ENCODE measurements at regions not wholly inside any gene's neighbourhood (a gene's known extent, or its start where the extent isn't known, plus 50 kb on each side); places are given as distances from the start of the nearest gene placed in this dataset.

DNA sequence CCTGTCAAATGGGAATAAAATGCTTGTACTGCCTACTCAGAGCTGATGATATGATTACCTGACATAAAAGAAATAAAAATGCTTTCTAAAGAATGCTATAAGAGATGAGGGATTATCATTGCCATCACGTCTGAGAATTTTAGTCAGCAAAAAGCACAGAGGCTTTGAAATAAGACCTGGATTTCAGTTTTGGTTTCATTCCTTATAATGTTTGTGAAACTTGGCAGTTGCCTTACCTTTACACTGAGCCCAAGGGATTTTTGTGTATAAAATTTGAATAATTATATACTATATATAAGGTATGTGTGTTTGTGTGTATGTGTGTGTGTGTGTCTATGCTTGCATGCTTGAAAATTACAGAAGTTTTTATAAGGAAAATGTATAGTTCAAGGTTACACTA is 634.8 kb upstream of the BCHE start:
- H3K4me1 ChIP-seq (replicated peaks in 1 of 2; ENCODE audit: control insufficient read depth in 2 of 2, insufficient read depth in 2 of 2, low read length in 2 of 2) = no peaks in the 10 kb centered on the region
- H3K9me1 ChIP-seq (ENCODE audit: control insufficient read depth, insufficient read depth, low read length) = no peaks in the 10 kb centered on the region
- H3K4me3 ChIP-seq = no peak overlapping the region
- ATAC-seq = no peak
- in situ Hi-C loops (cut with MboI) = no loop called here
- H3K9me3 ChIP-seq (replicated peaks; ENCODE audit: control insufficient read depth, insufficient read depth, low read depth, low read length) = no peaks in the 10 kb centered on the region; the same call in none of the 2 replicates
- FAIRE-seq = no peak
- intact Hi-C loops (cut with micrococcal nuclease) = no loop called here
- no peak overlapping the region for H2AFZ ChIP-seq (ENCODE audit: low read depth, low read length)
- no peak overlapping the region for H3K27ac ChIP-seq (ENCODE audit: extremely low read depth, low read depth, low read length)
- no peaks in the 10 kb centered on the region for H3K36me3 ChIP-seq (ENCODE audit: control insufficient read depth, insufficient read depth, low read length)
- H3K27me3 ChIP-seq (ENCODE audit: control insufficient read depth in 2 of 2, insufficient read depth in 2 of 2, low read length in 2 of 2) = no peaks in the 10 kb centered on the region
- POLR2A ChIA-PET = no interaction called here
- H3K4me2 ChIP-seq (ENCODE audit: insufficient read depth, low read length) = no peak overlapping the region
- DNase-seq (ENCODE audit: extremely low read depth in 1 of 4, low spot score in 3 of 4) = no peak
- CTCF ChIA-PET (ENCODE audit: low intra/inter-chr PET ratio) = no interaction called here
- BruUV-seq (replicated peaks) = no TSS peak
- no peak overlapping the region for H3K9ac ChIP-seq (ENCODE audit: insufficient read depth in 1 of 2, low read depth in 2 of 2, low read length in 2 of 2)
- 0% methylated on average over 1 of the region's 1 CpG for WGBS (ENCODE audit: insufficient coverage, low coverage, missing lambda C conversion rate)
- H3K79me2 ChIP-seq (ENCODE audit: control insufficient read depth, insufficient read depth, low read length) = no peaks in the 10 kb centered on the region
- no peaks in the 10 kb centered on the region for H4K20me1 ChIP-seq (replicated peaks; ENCODE audit: control insufficient read depth, insufficient read depth, low read length)
- TF ChIP-seq ZBTB8A (IDR thresholded peaks at IDR 0.05; ENCODE audit: partially characterized antibody) (no peak), CREBBP (IDR thresholded peaks at IDR 0.05; ENCODE audit: low read depth, low read length) (no peak), NFE2 (IDR thresholded peaks at IDR 0.05; ENCODE audit: low read depth) (no peak), RFX5 (IDR thresholded peaks at IDR 0.05; ENCODE audit: low read depth, low read length) (no peak), ZNF165 (CRISPR knock-in tag; IDR thresholded peaks at IDR 0.05; ENCODE audit: borderline replicate concordance) (no peak), ZNF347 (CRISPR knock-in tag; IDR thresholded peaks at IDR 0.05; ENCODE audit: low read depth) (no peak), ZNF311 (CRISPR knock-in tag; IDR thresholded peaks at IDR 0.05) (no peak), BCL6 (CRISPR knock-in tag; IDR thresholded peaks at IDR 0.05) (no peak)
- TF ChIP-seq, protein P1, sequence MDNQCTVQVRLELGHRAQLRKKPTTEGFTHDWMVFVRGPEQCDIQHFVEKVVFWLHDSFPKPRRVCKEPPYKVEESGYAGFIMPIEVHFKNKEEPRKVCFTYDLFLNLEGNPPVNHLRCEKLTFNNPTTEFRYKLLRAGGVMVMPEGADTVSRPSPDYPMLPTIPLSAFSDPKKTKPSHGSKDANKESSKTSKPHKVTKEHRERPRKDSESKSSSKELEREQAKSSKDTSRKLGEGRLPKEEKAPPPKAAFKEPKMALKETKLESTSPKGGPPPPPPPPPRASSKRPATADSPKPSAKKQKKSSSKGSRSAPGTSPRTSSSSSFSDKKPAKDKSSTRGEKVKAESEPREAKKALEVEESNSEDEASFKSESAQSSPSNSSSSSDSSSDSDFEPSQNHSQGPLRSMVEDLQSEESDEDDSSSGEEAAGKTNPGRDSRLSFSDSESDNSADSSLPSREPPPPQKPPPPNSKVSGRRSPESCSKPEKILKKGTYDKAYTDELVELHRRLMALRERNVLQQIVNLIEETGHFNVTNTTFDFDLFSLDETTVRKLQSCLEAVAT (IDR thresholded peaks at IDR 0.05) = no peak
- TF ChIP-seq, protein P2, sequence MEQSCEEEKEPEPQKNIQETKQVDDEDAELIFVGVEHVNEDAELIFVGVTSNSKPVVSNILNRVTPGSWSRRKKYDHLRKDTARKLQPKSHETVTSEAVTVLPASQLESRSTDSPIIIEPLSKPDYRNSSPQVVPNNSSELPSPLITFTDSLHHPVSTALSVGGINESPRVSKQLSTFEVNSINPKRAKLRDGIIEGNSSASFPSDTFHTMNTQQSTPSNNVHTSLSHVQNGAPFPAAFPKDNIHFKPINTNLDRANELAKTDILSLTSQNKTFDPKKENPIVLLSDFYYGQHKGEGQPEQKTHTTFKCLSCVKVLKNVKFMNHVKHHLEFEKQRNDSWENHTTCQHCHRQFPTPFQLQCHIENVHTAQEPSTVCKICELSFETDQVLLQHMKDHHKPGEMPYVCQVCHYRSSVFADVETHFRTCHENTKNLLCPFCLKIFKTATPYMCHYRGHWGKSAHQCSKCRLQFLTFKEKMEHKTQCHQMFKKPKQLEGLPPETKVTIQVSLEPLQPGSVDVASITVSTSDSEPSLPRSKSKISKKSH (CRISPR knock-in tag; IDR thresholded peaks at IDR 0.05) = no peak
- TF ChIP-seq, protein P3, sequence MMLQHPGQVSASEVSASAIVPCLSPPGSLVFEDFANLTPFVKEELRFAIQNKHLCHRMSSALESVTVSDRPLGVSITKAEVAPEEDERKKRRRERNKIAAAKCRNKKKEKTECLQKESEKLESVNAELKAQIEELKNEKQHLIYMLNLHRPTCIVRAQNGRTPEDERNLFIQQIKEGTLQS (IDR thresholded peaks at IDR 0.05) = no peak
- TF ChIP-seq, protein P3 (CRISPR knock-in tag; conservative IDR thresholded peaks at IDR 0.05) = no peak
- TF ChIP-seq, protein P4, sequence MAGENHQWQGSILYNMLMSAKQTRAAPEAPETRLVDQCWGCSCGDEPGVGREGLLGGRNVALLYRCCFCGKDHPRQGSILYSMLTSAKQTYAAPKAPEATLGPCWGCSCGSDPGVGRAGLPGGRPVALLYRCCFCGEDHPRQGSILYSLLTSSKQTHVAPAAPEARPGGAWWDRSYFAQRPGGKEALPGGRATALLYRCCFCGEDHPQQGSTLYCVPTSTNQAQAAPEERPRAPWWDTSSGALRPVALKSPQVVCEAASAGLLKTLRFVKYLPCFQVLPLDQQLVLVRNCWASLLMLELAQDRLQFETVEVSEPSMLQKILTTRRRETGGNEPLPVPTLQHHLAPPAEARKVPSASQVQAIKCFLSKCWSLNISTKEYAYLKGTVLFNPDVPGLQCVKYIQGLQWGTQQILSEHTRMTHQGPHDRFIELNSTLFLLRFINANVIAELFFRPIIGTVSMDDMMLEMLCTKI (IDR thresholded peaks at IDR 0.05; ENCODE audit: partially characterized antibody) = no peak
- TF ChIP-seq, protein P5, sequence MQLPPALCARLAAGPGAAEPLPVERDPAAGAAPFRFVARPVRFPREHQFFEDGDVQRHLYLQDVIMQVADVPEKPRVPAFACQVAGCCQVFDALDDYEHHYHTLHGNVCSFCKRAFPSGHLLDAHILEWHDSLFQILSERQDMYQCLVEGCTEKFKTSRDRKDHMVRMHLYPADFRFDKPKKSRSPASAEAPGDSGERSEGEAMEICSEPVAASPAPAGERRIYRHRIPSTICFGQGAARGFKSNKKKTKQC (CRISPR knock-in tag; IDR thresholded peaks at IDR 0.05) = no peak
- TF ChIP-seq, protein P6, sequence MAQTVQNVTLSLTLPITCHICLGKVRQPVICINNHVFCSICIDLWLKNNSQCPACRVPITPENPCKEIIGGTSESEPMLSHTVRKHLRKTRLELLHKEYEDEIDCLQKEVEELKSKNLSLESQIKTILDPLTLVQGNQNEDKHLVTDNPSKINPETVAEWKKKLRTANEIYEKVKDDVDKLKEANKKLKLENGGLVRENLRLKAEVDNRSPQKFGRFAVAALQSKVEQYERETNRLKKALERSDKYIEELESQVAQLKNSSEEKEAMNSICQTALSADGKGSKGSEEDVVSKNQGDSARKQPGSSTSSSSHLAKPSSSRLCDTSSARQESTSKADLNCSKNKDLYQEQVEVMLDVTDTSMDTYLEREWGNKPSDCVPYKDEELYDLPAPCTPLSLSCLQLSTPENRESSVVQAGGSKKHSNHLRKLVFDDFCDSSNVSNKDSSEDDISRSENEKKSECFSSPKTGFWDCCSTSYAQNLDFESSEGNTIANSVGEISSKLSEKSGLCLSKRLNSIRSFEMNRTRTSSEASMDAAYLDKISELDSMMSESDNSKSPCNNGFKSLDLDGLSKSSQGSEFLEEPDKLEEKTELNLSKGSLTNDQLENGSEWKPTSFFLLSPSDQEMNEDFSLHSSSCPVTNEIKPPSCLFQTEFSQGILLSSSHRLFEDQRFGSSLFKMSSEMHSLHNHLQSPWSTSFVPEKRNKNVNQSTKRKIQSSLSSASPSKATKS (CRISPR knock-in tag; IDR thresholded peaks at IDR 0.05) = no peak

Data from K562 (cell line).